HL-60 (cell line): ENCODE measurements at regions not wholly inside any gene's neighbourhood (a gene's known extent, or its start where the extent isn't known, plus 50 kb on each side); places are given as distances from the start of the nearest gene placed in this dataset.

Source experiments
- CTCF ChIP-seq: IDR thresholded peaks from one replicate; pipeline ENCODE4 v1.5.1; 2011; ENCODE audit warnings: low read length, control low read depth, inconsistent platforms; ENCODE audit not compliant: insufficient read depth
- GABPA ChIP-seq: IDR thresholded peaks from 2 replicates; pipeline ENCODE4 v1.6.1; 2012; ENCODE audit warnings: low read depth
- POLR2AphosphoS5 ChIP-seq: IDR thresholded peaks from 2 replicates; pipeline ENCODE4 v1.6.1; 2012; ENCODE audit warnings: low read depth
- REST ChIP-seq: IDR thresholded peaks from 2 replicates; pipeline ENCODE4 v1.6.1; 2012; ENCODE audit warnings: low read depth; ENCODE audit not compliant: insufficient replicate concordance
- SPI1 ChIP-seq: IDR thresholded peaks from 2 replicates; pipeline ENCODE4 v1.6.1; 2012; ENCODE audit warnings: low read depth, mild to moderate bottlenecking, borderline replicate concordance

- TF ChIP-seq CTCF (no peak), GABPA (no peak), REST (no peak), POLR2AphosphoS5 (no peak), SPI1 (no peak)
These were observed 59.1 kb upstream of the TCF20 start for GRCh38 chr22:42329504-42329903.
